NB4 (cell line): ENCODE measurements at regions not wholly inside any gene's neighbourhood (a gene's known extent, or its start where the extent isn't known, plus 50 kb on each side); places are given as distances from the start of the nearest gene placed in this dataset.

Experiments
- DNase-seq: peaks from one replicate; pipeline ENCODE4 v3.0.0; 2010; ENCODE audit warnings: low read depth
- H3K4me3 ChIP-seq: one replicate; pipeline ENCODE4 v1.5.1; 2011; ENCODE audit warnings: mild to moderate bottlenecking, low read depth, low read length, moderate library complexity
- MYC ChIP-seq: IDR thresholded peaks from 2 replicates; pipeline ENCODE4 v1.6.1; 2011; ENCODE audit warnings: low read depth, low read length
- POLR2A ChIP-seq: IDR thresholded peaks from 2 replicates; pipeline ENCODE4 v1.6.1; 2011; ENCODE audit warnings: mild to moderate bottlenecking; ENCODE audit not compliant: insufficient read length; ENCODE audit errors: extremely low read depth
- TF ChIP-seq, protein P1 (sequence below): IDR thresholded peaks from one replicate; pipeline ENCODE4 v1.5.1; 2012; ENCODE audit warnings: low read depth, low read length
- TF ChIP-seq, protein P2 (sequence below): IDR thresholded peaks from 2 replicates; pipeline ENCODE4 v1.6.1; 2011; ENCODE audit warnings: low read depth, low read length

GRCh38 chr1:38178216-38178615, 131.6 kb upstream of the POU3F1 start:
- TF ChIP-seq, protein P1, sequence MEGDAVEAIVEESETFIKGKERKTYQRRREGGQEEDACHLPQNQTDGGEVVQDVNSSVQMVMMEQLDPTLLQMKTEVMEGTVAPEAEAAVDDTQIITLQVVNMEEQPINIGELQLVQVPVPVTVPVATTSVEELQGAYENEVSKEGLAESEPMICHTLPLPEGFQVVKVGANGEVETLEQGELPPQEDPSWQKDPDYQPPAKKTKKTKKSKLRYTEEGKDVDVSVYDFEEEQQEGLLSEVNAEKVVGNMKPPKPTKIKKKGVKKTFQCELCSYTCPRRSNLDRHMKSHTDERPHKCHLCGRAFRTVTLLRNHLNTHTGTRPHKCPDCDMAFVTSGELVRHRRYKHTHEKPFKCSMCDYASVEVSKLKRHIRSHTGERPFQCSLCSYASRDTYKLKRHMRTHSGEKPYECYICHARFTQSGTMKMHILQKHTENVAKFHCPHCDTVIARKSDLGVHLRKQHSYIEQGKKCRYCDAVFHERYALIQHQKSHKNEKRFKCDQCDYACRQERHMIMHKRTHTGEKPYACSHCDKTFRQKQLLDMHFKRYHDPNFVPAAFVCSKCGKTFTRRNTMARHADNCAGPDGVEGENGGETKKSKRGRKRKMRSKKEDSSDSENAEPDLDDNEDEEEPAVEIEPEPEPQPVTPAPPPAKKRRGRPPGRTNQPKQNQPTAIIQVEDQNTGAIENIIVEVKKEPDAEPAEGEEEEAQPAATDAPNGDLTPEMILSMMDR = no peak
- TF ChIP-seq MYC (no peak), POLR2A (no peak)
- TF ChIP-seq, protein P2, sequence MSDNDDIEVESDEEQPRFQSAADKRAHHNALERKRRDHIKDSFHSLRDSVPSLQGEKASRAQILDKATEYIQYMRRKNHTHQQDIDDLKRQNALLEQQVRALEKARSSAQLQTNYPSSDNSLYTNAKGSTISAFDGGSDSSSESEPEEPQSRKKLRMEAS = no peak
- DNase-seq = no peak
- no peak overlapping the region for H3K4me3 ChIP-seq

GRCh38 chr1:38175121-38175520, 128.5 kb upstream of the POU3F1 start:
- no peak for DNase-seq
- TF ChIP-seq, protein P2 = no peak
- TF ChIP-seq MYC = no peak
- TF ChIP-seq, protein P1 = no peak
- no peak for TF ChIP-seq POLR2A
- H3K4me3 ChIP-seq = no peak overlapping the region

- H3K4me3 ChIP-seq = no peak overlapping the region
- no peak for DNase-seq
- TF ChIP-seq, protein P2 = no peak
These were observed 127.3 kb upstream of the POU3F1 start for GRCh38 chr1:38173848-38174247.

DNA sequence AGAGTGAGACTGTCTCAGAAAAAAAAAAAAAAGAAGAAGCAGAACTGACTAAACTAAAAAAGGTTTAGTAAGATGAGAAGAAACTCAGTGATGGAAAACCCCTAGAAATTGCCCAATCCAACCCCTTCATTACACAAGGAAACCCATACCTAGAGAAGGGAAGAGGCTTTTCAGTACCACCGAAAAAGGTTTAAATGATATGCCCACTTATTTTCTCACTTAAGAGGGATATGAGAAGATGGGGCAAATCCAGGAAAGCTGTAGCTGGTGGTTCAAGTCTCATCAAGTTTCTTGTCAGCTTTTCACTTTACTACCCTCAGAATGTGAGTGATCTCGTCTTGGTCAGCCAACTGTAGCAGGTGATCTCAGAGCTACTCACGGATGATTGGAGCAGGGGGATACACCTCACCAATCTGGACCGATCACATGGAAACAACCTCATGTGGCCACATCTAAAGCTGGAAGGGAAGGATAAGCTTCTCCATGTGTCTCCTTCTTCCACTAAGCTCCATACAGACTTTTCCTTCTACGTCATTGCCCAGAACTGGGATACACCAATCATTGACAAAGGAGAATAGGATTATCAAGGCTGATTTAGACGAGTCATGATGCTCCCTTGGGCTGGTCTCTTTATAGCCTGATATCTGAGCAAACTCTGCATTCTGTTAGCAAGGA, 126.7 kb upstream of the POU3F1 start:
- DNase-seq = peak; percentile 2
- TF ChIP-seq, protein P1 = no peak
- TF ChIP-seq, protein P2 = no peak
- no peak for TF ChIP-seq POLR2A
- no peak for TF ChIP-seq MYC
- no peak overlapping the region for H3K4me3 ChIP-seq

DNA sequence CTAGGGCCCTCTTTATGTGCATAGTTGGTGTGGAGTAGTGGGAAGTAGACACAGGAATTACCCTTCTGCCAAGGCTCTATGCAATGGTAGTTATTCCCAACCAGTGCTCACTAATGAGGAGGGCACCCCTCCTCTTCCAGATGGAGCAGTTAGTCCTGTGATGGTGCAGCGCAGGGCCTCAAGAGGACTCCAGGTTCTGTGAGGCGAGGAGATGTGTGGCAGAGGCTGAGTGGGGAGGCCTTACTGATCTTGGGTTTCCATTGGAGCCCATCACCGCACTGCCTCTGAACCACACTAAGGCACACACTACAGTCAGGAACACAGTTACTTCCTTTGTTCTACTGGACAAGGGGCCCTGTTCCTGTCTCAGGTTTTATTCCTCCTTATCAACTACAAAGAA, 122.5 kb upstream of the POU3F1 start:
- DNase-seq = no peak
- no peak for TF ChIP-seq POLR2A
- TF ChIP-seq, protein P2 = no peak
- no peak overlapping the region for H3K4me3 ChIP-seq

- H3K4me3 ChIP-seq = no peak overlapping the region
- DNase-seq = no peak
- TF ChIP-seq, protein P1 = no peak
- TF ChIP-seq MYC (no peak), POLR2A (no peak)
- TF ChIP-seq, protein P2 = no peak
These were observed 121.8 kb upstream of the POU3F1 start for GRCh38 chr1:38168365-38168764.

GRCh38 chr1:38166461-38166860, 119.9 kb upstream of the POU3F1 start:
- DNase-seq = no peak
- no peak overlapping the region for H3K4me3 ChIP-seq
- TF ChIP-seq, protein P2 = no peak
